Activated gamma-delta T cell (primary cell): ENCODE measurements at regions not wholly inside any gene's neighbourhood (a gene's known extent, or its start where the extent isn't known, plus 50 kb on each side); places are given as distances from the start of the nearest gene placed in this dataset.

ENCODE experiments used
- DNase-seq: peaks from one replicate; lab custom pipeline; 2025; lab: John Stamatoyannopoulos, UW

GRCh38 chr13:44153496-44153895, 220.1 kb upstream of the SERP2 start:
- no peak for DNase-seq

- DNase-seq: no peak
Measured at GRCh38 chr13:44155422-44156293, 218.0 kb upstream of the SERP2 start.

DNA sequence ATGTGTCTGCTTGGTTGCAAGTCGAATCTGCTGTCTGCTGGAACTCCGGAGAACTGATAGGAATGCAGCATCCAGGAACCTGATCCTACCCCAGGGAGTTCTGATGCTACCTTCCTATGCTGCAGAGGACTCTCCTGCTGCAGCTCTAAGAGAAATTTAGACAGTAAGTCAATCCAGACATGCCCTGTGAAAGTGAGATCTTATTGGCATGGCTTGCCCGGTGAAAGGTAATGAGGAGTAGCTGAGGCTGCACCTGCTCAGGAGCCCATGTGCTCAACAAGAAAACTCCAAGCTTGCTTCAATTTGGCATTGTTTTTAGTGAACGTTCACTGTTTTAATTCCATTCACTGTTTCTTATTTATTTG, 217.3 kb upstream of the SERP2 start:
- DNase-seq: no peak

GRCh38 chr13:44157606-44158005, 216.0 kb upstream of the SERP2 start:
- no peak for DNase-seq

DNA sequence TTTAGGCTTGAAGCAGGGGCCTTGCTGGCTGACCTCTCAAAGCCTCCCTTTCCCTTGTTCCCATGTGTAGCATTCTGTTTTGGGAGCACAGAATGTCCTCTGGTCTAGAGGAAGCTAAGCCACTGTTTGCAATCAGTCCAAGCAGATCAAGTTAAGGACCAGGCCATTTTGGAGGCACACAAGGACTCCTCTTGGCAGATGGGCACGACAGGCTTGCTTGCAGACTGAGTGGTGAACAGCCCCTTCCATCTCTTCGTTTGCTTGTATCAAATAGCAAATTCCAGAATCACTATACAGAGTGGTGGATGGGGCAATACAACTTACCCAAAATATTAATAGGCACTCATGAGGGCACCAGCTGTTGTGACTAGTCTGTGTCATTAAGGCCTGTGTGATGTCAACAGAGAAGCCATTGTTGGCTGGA, 215.5 kb upstream of the SERP2 start:
- no peak for DNase-seq

DNA sequence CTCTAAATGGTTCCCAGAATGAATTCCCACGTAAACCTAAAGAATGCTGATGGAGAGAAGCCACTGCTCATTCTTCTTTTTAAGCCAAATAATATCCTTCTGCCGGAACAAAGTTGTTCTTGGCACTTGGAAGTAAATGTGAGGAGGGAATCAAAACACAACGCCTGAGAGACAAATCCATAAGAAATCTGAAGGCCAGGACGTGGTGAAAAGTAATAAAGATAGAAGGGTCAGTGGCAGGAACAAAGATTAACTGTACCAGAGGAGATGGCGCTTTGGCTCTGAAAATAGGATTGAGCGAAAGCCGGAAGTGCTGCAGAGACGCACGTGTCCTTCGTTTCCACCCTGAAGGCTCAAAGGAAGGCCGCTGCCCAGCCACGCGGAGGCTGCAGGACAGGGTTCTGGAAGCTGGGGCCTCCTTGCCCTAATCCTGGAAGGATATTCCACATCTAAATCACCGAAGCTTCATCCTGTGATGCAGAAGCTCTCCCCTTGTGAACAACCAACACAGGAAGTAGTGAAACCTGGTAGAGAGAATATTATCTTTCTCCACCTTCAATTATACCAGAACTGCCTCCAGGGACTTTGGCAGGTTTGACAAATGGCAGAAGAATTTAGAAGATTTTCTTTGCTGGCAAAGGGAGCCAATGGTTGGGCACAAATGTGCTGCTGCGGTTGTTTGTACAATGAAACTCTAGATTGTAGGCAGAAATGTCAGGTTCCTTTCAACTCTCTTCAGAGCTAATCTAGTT, 214.6 kb upstream of the SERP2 start:
- no peak for DNase-seq

DNA sequence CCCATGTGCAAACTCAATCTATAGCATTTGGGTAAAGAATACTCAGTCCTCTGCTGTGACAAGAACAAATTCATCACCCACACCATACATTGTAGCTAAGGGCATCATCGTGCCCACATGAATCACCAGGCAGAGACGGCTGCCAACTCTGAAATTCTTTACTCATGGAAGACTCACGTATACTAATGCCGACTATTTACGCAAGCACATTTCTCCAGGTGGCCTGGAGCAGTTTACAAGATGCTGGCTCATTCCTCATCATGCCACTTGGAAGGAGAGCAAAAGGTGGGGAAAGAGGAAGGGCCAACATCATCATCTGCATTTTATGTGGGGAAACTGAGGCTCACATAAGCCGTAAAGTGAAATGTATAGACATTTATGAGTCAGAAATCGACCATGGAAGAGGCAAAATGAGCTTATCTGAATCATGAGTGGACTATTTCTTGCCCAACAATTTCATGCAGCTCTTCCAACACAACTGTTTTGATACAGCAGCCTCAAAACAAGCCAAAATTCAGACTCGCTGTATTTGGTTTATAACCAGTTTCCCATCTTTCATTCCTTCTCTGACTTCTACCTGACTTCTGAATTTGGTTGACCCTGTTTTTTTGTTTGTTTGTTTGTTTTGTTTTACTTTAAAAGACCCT, 213.9 kb upstream of the SERP2 start:
- DNase-seq: no peak

DNA sequence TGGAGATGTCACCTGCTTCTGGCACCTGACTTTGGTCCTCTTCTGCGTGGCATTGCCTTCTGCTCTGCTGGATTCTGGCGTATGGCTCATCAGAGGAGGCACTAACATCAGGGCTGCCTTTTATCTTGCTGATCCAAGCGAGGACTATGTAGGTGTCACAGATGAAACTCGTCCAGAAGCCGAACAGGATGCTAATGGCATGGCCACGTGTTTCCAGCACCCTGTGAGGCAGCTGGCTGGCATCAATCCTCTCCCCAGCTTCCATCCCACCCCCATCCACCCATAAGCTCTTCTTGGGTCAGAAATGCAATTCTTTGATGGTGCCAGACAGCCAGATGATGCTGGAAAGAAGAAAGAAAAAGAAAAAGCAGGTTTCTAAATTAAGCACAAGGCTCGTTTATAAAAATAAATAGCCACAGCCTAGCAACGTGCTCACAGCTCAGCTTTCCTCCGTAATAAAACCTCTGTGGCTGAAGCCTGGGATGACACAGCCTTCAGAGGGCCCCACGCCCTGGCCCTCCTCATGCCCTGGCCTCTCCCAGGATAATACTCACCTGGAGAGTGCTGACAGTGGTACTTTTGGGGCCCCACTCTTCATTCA, 212.9 kb upstream of the SERP2 start:
- DNase-seq: no peak

DNA sequence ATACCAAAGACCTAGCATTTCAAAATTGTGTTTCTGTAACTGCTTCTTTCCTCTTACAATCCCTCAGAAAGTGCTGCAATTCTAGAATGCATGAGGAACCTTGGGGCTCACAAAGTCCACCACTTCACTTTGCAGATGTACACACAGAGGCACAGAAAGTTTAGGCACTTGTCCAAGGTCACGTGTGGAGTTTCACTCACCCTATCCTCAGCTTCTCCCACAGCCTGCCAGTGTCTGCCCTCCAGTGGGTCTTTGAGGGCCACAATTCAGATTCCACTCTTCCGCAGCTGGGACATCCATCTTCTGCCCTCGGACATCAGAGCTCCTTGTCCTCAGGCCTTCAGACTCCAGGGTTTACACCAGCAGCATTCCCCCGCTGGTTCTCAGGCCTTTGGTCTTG, 210.5 kb upstream of the SERP2 start:
- no peak for DNase-seq

DNA sequence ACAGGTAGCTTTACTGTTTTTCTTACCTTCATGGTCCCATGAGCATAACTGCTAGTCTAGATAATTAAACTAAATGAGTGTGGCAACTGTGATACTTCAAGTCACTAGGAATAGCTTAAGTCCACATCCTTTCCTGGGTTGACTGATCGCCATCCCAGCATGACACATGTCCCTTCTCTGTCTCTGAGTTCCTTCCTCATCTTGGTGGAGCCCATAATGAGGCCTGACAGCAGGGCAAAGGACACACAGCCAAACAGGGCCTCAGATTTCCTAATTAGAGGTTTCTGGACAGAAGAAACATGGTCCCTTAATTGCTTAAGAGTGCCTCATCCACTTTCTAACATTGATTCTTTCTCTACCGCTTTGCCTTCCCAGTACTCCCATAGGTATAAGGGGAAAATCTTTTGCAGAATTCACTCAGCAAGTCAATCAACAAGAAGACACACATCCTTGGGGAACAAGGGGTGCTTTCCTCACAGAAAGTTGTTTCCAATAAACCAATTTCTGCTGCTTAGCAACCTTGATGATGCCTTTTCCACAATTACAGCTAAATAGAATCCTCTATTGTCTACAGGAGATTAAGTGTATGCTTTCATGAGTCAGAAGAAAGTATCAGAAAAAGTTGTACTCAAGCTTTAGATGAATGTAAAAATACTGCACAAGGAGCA, 208.3 kb upstream of the SERP2 start:
- DNase-seq: no peak

DNA sequence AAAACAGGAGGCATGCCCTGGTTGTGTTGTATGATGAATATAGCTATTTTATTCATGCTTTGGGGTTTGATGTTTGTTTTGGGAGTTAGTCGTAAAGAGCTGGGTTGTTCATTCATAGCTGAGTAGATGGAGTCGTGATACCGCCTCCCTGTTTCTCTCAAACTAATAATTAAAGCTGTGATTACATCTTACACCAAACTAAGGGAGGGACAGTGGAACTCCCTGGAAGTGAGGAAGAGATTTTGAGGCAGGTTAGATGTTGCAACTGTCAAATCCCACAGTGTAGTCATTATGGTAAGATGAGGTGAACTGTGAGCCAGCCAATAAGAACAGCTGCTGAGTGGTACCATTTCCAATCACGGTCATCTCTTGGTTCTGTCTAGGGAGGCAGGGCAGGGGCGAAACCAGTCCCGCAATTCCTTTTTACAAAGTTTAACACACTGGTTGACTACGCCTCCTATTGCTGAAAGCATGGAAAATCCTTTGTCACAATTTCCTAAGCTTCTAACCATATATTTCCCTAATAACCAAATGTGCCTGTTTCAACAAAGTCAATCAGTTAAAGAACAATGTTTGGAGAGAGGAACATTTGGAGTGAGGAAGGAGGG, 207.6 kb upstream of the SERP2 start:
- DNase-seq: no peak

DNA sequence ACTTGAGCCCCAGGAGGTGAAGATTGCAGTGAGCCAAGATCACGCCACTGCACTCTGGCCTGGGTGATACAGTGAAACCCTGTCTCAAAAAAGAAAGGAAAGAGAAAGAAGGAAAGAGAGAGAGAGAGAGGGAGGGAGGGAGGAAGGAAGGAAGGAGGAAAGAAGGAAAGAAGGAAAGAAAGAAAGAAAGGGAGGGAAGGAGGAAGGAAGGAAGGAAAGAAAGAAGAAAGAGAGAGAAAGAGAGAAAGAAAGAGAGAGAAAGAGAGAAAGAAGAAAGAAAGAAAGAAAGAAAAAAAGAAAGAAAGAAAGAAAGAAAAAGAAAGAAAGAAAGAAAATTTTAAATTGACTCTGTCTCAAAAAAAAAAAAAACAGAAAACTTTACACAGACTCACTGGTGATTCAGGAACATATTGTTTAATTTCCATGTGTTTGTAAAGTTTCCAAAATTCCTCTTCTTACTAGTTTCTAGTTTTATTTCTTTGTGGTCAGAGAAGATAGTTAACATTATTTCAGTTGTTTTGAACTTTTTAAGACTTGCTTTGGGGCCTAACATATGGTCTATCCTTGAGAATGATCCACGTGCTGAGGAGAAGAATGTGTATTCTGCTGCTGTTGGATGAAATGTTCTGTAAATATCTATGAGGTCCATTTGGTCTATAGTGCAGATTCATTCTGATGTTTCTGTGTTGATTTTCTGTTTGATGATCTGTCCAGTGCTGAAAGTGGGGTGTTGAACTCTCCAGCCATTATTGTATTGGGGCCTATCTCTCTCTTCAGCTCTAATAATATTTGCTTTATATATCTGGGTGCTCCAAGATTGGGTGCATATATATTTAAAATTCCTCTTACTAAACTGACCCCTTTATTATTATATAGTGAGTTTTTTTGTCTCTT, 204.4 kb upstream of the SERP2 start:
- DNase-seq: no peak

DNA sequence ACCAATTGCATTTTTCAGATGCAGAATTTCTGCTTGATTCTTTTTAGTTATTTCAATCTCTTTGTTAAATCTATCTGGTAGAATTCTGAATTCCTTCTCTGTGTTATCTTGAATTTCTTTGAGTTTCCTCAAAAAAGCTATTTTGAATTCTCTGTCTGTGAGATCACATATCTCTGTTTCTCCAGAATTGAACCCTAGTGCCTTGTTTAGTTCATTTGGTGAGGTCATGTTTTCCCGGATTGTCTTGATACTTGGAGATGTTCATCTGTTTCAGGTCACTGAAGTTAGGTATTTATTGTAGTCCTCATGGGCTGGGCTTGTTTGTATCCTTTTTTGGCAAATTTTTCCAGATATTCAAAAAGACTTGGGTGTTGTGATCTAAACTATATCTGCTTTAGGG, 202.9 kb upstream of the SERP2 start:
- DNase-seq: no peak

DNA sequence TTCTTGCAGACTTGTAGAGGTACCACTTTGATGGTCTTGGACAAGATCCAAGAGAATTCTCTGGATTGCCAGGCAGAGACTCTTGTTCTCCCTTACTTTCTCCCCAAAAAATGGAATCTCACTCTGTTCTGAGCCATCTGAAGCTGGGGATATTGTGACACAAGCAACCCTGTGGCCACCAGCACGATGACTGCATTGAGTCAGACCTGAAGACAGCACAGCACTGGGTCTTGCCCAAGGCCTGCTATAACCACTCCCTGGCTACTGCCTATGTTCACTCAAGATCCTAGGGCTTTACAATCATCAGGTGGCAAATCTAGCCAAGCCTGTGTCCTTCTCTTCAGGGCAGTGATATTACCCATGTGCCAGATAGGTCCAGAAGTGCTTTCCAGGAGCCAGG, 202.5 kb upstream of the SERP2 start:
- no peak for DNase-seq

GRCh38 chr13:44171861-44172260, 201.8 kb upstream of the SERP2 start:
- no peak for DNase-seq

DNA sequence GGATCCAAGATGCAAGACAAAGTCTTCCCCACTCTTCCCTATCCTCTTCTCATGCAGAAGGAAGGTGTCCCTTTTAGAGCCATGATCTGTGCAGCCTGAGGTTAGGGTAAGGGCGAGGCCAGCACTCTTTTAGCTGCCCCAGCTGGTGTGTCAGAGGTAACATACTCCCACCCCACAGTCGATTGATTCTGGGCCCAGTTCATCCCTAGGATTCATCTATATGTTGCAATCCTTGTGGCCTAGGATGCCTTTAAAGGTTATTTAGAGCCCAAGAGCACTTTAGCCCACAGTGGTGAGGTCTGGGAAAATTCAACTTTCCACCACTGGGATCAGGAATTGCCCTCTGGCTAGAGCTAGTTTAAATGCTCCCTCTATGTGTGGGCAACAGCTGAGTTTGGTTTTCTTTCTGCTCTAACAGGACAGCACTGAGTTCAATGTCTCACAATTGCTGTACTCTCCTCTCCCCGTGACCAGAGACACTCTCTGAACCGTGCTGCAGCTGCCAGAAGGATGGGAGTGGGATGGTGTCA, 201.3 kb upstream of the SERP2 start:
- no peak for DNase-seq

- no peak for DNase-seq
Measured at GRCh38 chr13:44174769-44175425, 198.7 kb upstream of the SERP2 start.

GRCh38 chr13:44176173-44176572, 197.5 kb upstream of the SERP2 start:
- DNase-seq: no peak

DNA sequence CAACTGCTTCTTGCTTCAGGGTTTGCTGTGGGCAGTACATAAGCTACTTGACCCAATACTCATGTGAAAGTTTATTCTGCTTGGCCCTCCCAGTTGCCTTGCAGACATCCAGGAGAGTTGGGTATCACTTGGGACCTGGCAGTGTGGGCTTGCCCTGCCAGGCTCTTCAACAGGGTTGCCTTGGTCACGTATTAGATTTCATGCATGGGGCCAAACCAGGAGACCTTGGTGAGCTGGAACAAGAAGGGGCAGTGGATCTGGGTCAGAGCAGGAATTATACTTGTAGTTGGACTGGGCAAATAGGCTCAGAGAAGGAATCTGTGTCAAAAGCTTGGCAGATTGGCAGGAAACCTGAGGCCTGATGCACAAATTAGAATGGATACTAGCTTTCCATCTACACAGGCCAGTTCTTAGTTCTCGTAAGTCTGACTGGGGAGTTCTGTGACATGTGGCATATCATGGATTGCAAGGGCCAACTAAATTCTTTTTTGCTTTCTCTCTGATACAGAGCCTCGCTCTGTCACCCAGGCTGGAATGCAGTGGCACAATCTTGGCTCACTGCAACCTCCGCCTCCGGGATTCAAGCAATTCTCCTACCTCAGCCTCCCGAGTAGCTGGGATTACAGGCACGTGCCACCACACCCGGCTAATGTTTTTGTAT, 192.6 kb upstream of the SERP2 start:
- no peak for DNase-seq
